HCT116 (cell line): ENCODE measurements at regions not wholly inside any gene's neighbourhood (a gene's known extent, or its start where the extent isn't known, plus 50 kb on each side); places are given as distances from the start of the nearest gene placed in this dataset.

Source experiments
- ATAC-seq: fragments of 200-7000 bp; cut with Tn5 transposase; 2 replicates; pipeline ENCODE4 v1.9.1; 2020; ENCODE audit warnings: mild to moderate bottlenecking, moderate library complexity
- BruUV-seq: library from RNA; stranded (reverse); fragments of 400-500 nt; replicated peaks from 2 replicates; lab custom pipeline; 2021; lab: Mats Ljungman, UMichigan
- CTCF ChIA-PET: fragments of 300-600 bp; sonication (Branson Sonifier 250); formaldehyde crosslinking; loops from one replicate; lab custom pipeline; 2021; ENCODE audit warnings: antibody characterized with exemption; lab: Charles Lee
- POLR2A ChIA-PET: fragments of 300-600, 350-600 bp; sonication (Branson Sonifier 250); formaldehyde crosslinking; loops from one replicate; lab custom pipeline; 2021; ENCODE audit warnings: antibody characterized with exemption; lab: Charles Lee
- RAD21 ChIA-PET, 2 experiments: fragments of 300-600 bp; sonication (Branson Sonifier 250); formaldehyde crosslinking; loops; one replicate each; lab custom pipeline; 2023; ENCODE audit warnings: low total read pairs in 2 of 2; ENCODE audit not compliant: uncharacterized antibody in 2 of 2, unreplicated experiment in 2 of 2, low non-redundant PET in 1 of 2; lab: Charles Lee
- DNase-seq: peaks from one replicate; pipeline ENCODE4 v3.0.0-alpha.2; 2010; ENCODE audit warnings: low read depth, low spot score
- H2AFZ ChIP-seq: fragments of 200-600 bp; shearing (Covaris generic), sonication (generic); 2 replicates; pipeline ENCODE4 v1.6.1; 2017; ENCODE audit warnings: low read depth, mixed run types, mixed read lengths, antibody characterized with exemption, low read length; ENCODE audit not compliant: poor library complexity, severe bottlenecking
- H3K27ac ChIP-seq: 2 replicates; pipeline ENCODE4 v1.5.1; 2012; ENCODE audit warnings: low read depth, low read length
- H3K27me3 ChIP-seq: fragments of 200-600 bp; sonication (generic); 2 replicates; pipeline ENCODE4 v1.6.1; 2016; ENCODE audit warnings: mixed run types, low read length, mixed read lengths; ENCODE audit not compliant: insufficient read depth
- H3K36me3 ChIP-seq, 2 experiments: fragments of 200-500 bp in 1 of 2; fragments of 200-600 bp in 1 of 2; sonication (Bioruptor generic) in 1 of 2; sonication (generic) in 1 of 2; 2 replicates each; pipeline versions ENCODE4 v1.5.1 to v1.6.1; 2014 to 2016; ENCODE audit warnings: low read length in 2 of 2, inconsistent platforms in 1 of 2, mixed read lengths in 1 of 2, mixed run types in 1 of 2; ENCODE audit not compliant: insufficient read depth in 2 of 2, control insufficient read depth in 1 of 2
- H3K4me1 ChIP-seq, 2 experiments: fragments of 200-600 bp in 1 of 2; sonication (generic) in 1 of 2; 2 replicates each; pipeline versions ENCODE4 v1.5.1 to v1.6.1; 2012 to 2017; ENCODE audit warnings: low read length in 2 of 2, inconsistent platforms in 1 of 2, mild to moderate bottlenecking in 1 of 2, mixed read lengths in 1 of 2, mixed run types in 1 of 2, moderate library complexity in 1 of 2; ENCODE audit not compliant: insufficient read depth in 2 of 2, control insufficient read depth in 1 of 2
- H3K4me2 ChIP-seq: fragments of 200-600 bp; sonication (generic); 2 replicates; pipeline ENCODE4 v1.6.1; 2017; ENCODE audit warnings: mixed run types, low read length, mixed read lengths
- H3K4me3 ChIP-seq, 2 experiments: fragments of 200-600 bp in 1 of 2; sonication (generic) in 1 of 2; replicated peaks in 1 of 2; 2 replicates each; pipeline ENCODE4 v1.5.1; 2011 to 2016; ENCODE audit warnings: low read length in 2 of 2, control low read depth in 1 of 2, low read depth in 1 of 2, mild to moderate bottlenecking in 1 of 2, mixed read lengths in 1 of 2, mixed run types in 1 of 2
- H3K79me2 ChIP-seq: fragments of 200-600 bp; sonication (generic); 2 replicates; pipeline ENCODE4 v1.6.1; 2017; ENCODE audit warnings: mild to moderate bottlenecking, mixed run types, low read length, moderate library complexity, mixed read lengths; ENCODE audit not compliant: insufficient read depth
- H3K9ac ChIP-seq: fragments of 200-600 bp; sonication (generic); 2 replicates; pipeline ENCODE4 v1.6.1; 2016; ENCODE audit warnings: low read length, mixed read lengths
- H3K9me2 ChIP-seq: fragments of 200-600 bp; sonication (generic), shearing (Covaris generic); 2 replicates; pipeline ENCODE4 v1.6.1; 2017; ENCODE audit warnings: mixed run types, mild to moderate bottlenecking, moderate library complexity; ENCODE audit not compliant: insufficient read depth
- H3K9me3 ChIP-seq, 2 experiments: fragments of 200-500 bp in 1 of 2; fragments of 200-600 bp in 1 of 2; sonication (Bioruptor generic) in 1 of 2; sonication (generic) in 1 of 2; 2 replicates each; pipeline ENCODE4 v1.6.1; 2014 to 2017; ENCODE audit warnings: low read length in 2 of 2, mixed read lengths in 2 of 2, inconsistent platforms in 1 of 2, low read depth in 1 of 2, mild to moderate bottlenecking in 1 of 2, mixed run types in 1 of 2, moderate library complexity in 1 of 2; ENCODE audit not compliant: control insufficient read depth in 1 of 2, insufficient read depth in 1 of 2
- H4K20me1 ChIP-seq: fragments of 200-600 bp; sonication (generic), shearing (Covaris generic); 2 replicates; pipeline ENCODE4 v1.6.1; 2017; ENCODE audit warnings: mixed run types, mild to moderate bottlenecking, moderate library complexity; ENCODE audit not compliant: insufficient read depth
- SP1 ChIP-seq: IDR thresholded peaks from 2 replicates; pipeline ENCODE4 v1.6.1; 2012; ENCODE audit warnings: low read depth
- intact Hi-C: fragments of 100-400 bp; cut with micrococcal nuclease; formaldehyde crosslinking; loops from 2 replicates; pipeline ENCODE4 v1.10.0; 2022
- TF ChIP-seq, protein P1 (sequence below), 3 experiments: fragments of 200-600 bp in 1 of 3; sonication (generic) in 1 of 3; IDR thresholded peaks in 2 of 3; conservative IDR thresholded peaks in 1 of 3; 2 replicates each; pipeline ENCODE4 v1.5.1; 2012 to 2017; ENCODE audit warnings: low read depth in 2 of 3, low read length in 2 of 3, antibody characterized with exemption in 1 of 3, borderline replicate concordance in 1 of 3, control low read depth in 1 of 3, mild to moderate bottlenecking in 1 of 3, mixed read lengths in 1 of 3, mixed run types in 1 of 3, moderate library complexity in 1 of 3; ENCODE audit not compliant: insufficient read depth in 1 of 3

GRCh38 chr3:178485756-178486155, 50.5 kb upstream of the KCNMB2 start:
- H3K9me2 ChIP-seq, result no peaks in the 10 kb centered on the region
- H3K36me3 ChIP-seq, result no peaks in the 10 kb centered on the region
- intact Hi-C loops, result no loop called here
- no TSS peak for BruUV-seq
- no peak overlapping the region for H2AFZ ChIP-seq
- DNase-seq (no peak), ATAC-seq (no peak)
- no peak overlapping the region for H3K4me2 ChIP-seq
- ChIA-PET POLR2A (no interaction called here), CTCF (no interaction called here), RAD21 (no interaction called here)
- H3K4me3 ChIP-seq, result no peak overlapping the region
- TF ChIP-seq, protein P1, sequence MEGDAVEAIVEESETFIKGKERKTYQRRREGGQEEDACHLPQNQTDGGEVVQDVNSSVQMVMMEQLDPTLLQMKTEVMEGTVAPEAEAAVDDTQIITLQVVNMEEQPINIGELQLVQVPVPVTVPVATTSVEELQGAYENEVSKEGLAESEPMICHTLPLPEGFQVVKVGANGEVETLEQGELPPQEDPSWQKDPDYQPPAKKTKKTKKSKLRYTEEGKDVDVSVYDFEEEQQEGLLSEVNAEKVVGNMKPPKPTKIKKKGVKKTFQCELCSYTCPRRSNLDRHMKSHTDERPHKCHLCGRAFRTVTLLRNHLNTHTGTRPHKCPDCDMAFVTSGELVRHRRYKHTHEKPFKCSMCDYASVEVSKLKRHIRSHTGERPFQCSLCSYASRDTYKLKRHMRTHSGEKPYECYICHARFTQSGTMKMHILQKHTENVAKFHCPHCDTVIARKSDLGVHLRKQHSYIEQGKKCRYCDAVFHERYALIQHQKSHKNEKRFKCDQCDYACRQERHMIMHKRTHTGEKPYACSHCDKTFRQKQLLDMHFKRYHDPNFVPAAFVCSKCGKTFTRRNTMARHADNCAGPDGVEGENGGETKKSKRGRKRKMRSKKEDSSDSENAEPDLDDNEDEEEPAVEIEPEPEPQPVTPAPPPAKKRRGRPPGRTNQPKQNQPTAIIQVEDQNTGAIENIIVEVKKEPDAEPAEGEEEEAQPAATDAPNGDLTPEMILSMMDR (IDR thresholded peaks at IDR 0.05 in 2 of 3, conservative IDR thresholded peaks at IDR 0.05 in 1 of 3; ENCODE audit: borderline replicate concordance in 1 of 3, insufficient read depth in 1 of 3, low read depth in 2 of 3, low read length in 2 of 3), result no peak
- no peak for TF ChIP-seq SP1
- no peaks in the 10 kb centered on the region for H3K4me1 ChIP-seq
- H4K20me1 ChIP-seq, result no peaks in the 10 kb centered on the region
- H3K27ac ChIP-seq, result no peak overlapping the region
- no peaks in the 10 kb centered on the region for H3K27me3 ChIP-seq
- H3K79me2 ChIP-seq, result no peaks in the 10 kb centered on the region
- H3K9me3 ChIP-seq, result no peaks in the 10 kb centered on the region
- H3K9ac ChIP-seq, result no peak overlapping the region
